HK-2 (cell line): ENCODE measurements at regions not wholly inside any gene's neighbourhood (a gene's known extent, or its start where the extent isn't known, plus 50 kb on each side); places are given as distances from the start of the nearest gene placed in this dataset.
"Not testable (repeated sequence)": the region's sequence is repeated elsewhere in the genome, so short reads cannot be mapped to it uniquely, and the experiment has no call there.

Experiments
- DNase-seq: peaks from one replicate; pipeline ENCODE4 v3.0.0-alpha.2; 2018; ENCODE audit not compliant: unreplicated experiment

DNA sequence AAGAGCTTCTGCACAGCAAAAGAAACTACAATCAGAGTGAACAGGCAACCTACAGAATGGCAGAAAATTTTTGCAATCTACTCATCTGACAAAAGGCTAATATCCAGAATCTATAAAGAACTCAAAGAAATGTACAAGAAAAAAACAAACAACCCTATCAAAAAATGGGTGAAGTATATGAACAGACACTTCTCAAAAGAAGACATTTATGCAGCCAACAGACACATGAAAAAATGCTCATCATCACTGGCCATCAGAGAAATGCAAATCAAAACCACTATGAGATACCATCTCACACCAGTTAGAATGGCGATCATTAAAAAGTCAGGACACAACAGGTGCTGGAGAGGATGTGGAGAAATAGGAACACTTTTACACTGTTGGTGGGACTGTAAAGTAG is 124.9 kb upstream of the NR2F2 start:
- not testable (repeated sequence) for DNase-seq

DNA sequence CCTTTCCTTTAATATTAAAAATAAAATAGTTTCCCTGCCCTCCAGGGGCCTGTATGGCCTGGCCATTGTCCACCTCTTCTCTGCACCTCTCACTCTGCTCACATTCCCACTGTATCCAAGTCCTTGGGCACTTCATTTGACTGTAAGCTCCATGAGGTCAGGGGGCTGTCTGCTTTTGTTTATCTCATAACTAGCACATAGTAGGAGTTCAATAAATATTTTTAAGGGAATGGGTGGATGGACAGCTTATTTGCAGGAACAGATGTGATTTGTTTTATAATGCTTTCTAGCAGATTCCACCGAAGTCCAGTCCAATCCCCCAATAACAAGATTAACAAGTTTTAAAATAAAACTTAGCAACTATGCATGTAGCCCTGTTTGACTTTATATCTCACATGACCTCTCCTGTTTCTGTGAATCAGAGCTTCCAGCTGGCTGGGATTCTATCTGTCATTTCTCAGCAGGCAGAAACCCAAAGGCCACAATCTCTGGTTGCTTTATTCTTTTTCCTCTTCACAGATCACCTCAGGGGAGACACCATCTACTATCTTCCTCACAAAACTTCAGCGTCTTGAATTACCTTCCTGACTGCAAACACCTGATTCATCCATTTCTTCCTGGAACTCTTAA is 123.0 kb upstream of the NR2F2 start:
- no peak for DNase-seq

DNA sequence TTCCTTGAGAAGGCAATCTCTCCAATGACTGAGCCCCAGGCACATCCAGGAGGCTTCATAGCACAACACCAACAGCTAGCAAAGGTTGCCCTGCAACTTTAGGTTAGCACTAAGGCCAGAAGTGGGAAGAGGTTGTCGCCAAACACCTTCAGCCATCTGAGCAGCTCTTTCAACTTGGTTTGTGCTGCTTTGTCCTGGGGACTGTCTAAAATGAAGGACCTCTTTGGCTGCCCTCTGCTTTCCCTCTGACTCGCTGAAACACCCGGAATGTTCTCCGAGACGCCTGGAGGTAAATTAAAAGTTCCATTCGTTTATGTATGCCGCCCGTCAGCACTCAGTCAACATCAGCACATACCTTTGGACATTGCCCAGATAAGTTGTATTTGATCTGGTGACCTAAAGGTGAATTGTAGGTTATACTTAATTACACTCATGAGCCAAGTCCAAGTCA is 121.2 kb upstream of the NR2F2 start:
- DNase-seq: no peak

DNA sequence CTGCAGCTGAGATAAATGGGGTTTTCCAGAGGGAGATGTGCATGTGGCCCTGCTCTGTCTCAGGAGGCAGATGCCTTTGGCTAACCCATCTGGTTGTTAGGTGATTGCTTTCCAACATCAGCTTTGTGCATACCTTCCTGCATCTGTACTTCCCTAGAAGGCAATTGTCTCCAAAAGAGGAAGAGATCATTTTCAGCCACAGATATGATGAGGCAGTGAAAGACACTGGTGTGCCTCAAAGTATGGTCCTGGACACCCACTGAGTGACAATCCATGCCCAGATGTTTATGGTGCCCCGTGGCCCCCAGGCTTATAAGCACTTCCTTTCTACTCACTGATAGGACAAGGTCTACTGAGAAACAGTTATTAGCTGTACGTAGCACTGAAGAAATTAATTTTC is 117.5 kb upstream of the NR2F2 start:
- DNase-seq: no peak

DNA sequence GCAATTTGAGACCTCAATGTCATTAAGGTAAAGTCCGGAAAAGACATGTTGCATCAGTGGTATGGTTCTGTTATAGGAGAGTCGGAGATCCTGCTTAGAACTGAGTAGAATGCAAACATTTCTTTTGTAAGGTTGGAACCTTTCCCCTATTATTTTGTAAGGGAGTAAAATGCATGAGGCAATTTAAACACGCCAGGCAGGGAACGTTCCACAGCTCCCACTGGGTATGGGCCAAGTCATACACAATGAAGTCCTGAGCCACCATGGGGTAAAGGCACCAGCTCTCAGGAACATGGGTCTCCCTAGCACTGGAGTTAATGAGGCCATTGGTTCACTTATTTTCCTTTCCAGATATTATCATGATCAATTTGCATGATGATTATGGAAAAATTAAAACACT is 116.6 kb upstream of the NR2F2 start:
- DNase-seq: no peak

DNA sequence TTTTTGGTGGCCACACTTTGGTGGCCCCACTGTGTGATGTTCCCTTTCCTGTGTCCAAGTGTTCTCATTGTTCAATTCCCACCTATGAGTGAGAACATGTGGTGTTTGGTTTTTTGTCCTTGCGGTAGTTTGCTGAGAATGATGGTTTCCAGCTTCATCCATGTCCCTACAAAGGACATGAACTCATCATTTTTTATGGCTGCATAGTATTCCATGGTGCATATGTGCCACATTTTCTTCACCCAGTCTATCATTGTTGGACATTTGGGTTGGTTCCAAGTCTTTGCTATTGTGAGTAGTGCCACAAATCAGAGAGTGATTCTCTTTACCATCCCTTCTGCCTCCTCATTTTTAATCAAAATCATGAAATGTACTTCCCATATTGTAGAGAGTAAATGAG is 114.0 kb upstream of the NR2F2 start:
- not testable (repeated sequence) for DNase-seq

DNA sequence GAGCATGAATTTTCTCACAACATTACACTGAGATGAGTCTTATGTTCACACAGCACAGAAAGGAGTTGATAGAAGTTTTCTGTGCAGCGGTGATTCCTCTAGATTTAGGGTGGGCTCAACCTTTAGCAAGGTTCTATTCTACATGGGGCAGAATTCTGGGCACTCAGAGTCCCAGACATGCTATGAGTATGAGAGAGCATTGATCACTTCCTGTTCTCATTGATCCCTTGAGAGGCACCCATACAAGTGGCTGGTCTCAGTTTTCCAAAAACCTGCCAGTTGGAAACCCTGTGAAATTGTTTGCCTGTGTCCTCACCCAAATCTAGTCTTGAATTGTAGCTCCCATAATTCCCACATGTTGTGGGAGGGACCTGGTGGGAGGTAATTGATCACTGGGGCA is 112.5 kb upstream of the NR2F2 start:
- no peak for DNase-seq

DNA sequence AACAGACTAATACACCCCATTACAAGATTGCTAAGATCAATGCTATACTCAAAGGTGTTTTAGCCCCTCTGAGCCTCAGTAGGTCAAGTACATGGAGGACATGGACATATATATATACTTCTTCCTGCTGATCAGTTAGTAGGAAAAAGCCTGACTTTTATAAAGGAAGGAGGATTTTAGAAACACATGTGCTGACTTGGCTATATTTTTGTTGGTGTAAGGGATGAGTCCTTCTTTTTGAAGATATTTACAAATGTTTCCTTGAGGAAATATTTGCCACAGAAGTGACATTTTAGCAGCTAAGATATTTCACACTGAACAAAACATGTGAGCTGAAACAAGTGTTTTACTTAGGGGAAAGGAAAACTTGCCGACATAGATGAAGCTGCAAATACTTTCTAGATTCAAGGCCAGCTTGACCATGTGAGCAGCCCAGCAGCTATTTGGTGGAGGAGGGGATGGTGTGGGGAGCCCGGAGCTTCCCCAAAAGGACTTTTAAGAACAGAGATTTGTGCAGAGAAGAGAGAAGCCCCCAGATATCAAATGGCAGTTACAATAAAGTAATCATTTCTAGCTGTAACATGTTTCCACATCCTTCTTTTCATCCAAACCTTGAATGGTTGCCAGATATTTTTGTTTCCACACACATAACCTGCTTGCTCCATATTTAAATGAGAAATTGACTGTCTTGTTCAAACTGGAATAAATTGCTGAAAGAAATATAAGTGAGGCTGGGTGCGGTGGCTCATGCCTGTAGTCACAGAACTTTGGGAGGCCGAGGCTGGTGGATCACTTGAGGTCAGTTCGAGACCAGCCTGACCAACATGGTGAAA is 111.7 kb upstream of the NR2F2 start:
- DNase-seq: no peak

DNA sequence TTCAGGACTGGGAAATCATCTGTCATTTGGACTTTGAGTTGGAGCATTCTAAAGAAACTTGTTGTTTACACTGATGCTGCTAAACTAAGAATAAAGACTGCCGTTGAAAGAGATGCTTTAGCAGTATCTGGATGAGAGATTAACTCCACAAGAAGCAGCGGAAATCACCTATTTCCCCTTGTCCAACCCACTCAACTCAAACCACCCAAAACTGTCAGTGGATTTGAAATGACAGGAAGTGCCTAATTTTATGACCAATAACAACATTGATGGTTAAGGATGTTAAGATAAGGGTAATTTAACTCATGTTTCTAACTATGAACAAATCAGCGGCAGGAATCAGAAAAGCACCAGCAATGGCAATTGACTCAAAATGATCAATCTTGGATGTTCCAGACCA is 110.8 kb upstream of the NR2F2 start:
- DNase-seq: no peak

DNA sequence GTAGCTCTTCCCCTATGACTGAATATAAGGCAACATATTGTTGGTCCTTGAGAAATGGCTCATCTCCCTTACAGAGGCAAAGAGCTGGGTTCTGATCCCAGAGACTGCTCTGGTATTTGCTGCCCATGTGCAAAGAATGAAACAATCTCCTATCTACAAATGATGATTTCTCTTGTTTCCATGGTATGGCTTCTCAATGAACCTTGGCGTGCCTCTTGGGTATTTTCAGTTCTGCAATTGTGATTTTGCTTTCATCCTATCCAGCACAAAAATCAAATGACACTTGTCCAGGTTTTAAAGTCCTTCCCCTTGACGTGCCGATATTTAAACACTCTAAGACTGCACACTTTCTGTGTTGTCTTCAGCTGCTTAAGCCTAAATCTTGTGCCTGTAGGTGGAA is 109.8 kb upstream of the NR2F2 start:
- no peak for DNase-seq

DNA sequence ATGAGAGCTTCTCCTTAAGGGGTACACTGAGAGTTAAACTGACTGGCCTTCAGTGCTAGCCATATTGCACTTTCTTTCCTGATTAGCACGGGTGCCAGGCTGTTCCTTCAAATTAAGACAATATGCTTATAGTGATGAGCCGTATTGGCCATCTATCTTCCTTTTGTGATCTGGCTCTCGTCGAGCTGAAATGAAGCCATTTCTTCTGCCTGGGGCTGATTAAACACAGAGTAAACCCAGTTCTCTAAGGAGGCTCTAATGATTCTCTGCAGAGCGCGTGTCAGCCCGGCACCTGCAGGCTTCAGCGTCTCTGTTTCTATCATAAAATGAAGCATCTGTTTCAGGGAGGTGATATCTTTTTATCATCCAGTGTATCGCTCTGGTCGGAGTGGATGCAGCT is 107.5 kb upstream of the NR2F2 start:
- no peak for DNase-seq

DNA sequence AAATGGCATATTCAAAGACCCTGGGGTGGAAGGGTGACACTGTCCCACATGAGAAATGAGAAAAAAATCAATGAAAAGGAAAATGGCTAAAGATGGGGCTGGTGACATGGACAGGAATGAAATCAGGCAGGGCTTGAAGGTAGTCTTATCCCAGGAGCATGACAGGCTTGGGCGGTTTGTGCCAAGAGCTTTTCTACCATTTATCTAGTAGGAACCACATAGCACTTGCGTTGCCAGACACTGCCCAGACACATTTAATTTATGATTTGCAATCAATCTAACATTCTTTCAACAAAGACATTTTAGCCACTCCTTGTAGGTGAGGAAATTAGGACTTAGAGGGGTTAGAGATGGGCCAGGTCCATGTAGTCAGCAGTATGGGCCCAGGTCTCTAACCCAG is 106.6 kb upstream of the NR2F2 start:
- DNase-seq: no peak

DNA sequence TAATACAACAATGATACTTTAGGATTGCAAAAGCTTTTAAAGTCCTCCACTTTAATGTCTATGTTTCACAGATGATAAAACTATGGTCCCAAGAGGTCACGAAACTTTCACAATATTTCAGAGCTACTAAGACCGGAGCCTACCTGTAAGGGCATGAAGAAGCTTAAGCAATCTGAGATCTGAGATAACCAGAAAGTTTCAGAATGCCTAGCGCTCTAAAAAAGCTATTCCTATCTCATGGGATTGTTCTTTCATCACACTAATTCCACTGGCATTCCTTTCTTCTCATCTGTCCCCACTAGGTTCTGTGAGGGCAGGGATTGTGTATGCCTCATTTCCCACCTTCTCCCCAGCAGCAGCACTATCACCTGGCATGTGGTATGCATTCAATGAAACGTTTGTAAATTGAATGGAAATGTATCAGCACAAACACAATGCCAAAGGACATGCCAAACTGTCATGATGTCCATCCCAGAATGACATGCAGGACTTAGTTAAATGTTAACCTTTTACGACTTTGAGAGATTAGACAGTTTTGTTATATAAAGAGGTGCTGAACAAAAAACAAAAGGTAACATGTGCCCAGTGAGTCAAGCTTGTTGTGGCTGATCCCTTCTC is 104.7 kb upstream of the NR2F2 start:
- no peak for DNase-seq

DNA sequence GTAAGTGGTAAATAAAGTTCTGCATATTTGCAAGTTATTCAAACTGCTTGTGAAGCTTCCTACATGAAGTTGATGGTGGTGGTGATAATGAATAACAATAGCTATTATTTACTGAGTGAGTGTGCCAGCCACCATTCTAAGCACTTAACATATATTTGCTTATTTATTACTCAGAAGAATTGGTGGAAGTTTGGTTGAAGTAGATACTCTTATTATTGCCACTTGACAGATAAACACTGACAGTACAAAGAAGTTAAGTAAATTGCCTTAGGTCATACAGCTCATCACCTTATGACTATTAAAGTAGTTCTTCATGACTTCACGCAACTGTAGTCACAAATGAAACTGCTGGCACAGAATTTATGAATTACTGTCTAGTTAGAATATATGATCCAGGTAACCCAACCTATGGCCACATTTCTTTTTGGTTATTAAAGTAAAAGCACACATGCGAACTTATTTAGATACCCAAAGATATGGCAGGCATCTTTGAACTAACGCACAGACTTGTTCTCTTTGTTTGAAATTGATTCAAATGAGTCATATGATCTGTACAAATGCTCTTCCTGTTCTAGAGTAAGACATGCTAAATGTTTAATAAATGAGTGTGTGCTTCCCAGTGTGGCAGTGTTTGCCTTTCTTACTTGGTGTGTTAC is 99.8 kb upstream of the NR2F2 start:
- no peak for DNase-seq

DNA sequence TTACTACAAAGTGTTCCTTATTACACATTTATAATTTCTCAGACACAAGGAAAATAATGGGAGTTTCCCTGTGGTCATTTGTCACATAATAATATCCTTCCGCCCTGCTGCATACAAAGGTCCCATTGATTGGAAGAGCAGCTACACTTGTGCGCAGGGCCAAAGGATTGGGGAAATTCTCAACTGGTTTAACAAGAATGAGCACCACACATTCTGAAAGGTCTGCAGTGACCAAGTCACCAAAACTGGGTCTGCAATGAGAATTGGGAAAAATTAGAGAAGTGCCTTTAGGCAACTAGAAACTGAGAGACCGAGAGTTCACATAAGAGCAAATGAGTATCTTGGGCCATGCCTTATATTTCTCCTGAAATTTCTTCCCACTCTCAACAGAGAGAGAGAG is 98.2 kb upstream of the NR2F2 start:
- DNase-seq: no peak

DNA sequence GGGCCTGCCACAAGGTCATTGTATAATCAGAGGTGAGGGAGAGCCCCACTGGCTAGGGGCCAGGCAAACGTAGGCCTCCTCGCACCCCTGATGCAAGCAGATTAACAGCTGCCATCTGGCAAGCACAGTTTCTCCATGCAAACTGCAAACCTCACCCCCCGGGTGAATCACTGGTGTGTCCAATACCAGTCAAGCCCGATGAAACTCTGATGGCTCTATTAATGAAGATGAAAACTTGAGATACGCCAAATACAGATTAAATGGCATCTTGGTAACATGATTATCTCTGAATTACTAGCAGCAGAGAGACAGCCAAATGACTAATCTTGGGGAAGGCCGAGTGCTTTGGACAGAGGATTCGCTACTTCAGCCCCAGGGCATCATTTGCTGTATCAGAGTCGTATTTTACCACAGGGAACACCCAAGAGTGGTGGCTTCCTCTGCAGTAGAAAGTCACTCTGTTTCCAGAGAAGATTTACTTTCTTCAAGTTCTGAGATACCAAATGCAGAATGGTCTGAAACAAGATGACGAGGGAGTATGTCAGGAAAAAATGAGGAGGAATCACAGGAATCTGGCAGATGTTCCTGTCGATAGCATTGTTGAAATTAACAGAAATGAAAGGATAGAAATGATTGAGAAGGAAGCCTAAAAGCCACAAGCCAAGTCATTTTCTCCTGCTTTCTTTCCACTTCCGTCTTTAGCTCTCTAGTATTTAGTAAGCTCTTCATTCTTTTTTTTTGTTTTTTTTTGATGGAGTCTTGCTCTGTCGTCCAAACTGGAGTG is 96.2 kb upstream of the NR2F2 start:
- DNase-seq: no peak

DNA sequence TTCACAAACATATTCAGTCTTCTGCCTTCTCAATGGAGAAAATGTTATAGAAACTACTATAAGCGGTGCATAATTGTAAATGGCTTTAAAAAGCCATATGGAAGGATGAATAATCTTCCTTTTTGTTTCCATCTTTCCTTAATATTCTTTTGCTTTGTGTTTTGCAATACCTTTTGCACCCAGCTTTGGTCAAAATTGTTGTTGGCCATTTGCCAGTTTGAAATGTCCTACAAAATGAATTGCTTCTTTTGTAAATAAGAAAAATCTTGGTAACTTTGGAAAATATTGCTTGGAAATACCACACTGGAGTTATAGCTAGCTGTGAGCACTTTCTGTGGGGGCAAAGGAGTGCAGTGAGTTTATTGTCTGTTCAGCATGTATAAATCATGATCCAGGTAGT is 93.5 kb upstream of the NR2F2 start:
- no peak for DNase-seq

DNA sequence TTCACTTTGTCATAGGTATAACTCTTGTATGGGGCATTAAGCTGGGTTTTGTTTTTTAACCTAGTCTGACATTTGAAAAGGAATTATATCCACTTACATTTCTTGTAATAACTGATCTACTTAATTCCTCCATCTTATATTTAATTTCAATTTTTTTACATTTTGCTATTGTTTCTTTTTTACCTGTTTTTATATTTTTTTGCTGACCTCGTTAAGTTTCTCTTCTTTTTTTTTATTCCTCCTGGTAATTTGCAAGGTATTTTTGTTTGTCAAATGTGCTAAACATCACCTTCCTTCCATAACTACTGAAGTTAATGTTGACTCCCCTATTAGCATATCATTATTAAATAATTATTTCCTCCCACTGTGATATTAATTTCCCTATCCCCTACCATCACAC is 87.7 kb upstream of the NR2F2 start:
- DNase-seq: no peak

DNA sequence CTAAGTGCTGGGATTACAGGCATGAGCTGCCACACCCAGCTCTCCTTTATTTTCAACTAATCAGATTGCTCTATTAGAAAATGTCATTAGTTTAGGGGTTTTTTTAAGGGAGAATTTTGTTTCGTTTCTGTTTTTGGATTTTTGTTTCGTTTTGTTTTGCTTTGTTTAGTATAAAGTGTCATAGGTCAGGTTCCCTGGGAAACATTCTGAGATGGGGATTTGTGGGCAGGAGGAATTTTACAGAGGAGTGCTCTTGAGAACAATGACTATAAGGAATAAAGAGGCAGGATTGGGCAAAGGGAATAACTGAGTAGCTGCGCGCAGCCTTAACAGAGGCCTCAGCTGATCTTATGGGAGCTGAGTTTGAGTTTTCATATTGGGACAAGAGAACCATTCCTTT is 86.8 kb upstream of the NR2F2 start:
- DNase-seq: no peak

DNA sequence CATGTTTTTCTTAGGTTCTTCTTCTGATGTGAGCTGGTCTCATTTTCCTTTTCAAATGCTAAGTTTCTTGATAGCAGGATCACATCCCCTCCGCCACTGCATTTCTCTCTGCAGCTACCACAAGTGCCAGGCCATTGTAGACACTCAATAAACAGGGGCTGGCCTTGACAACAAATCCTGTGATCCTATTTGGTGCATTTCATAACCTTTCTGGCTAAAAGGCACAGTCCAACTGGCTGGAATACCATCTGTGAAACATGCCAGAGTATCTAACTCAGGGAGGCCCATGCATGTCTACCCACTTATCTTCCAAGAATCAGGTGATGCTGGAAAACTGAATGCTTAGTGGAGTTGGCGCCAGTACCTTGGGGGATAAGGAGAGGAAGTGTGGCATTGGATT is 85.2 kb upstream of the NR2F2 start:
- no peak for DNase-seq

DNA sequence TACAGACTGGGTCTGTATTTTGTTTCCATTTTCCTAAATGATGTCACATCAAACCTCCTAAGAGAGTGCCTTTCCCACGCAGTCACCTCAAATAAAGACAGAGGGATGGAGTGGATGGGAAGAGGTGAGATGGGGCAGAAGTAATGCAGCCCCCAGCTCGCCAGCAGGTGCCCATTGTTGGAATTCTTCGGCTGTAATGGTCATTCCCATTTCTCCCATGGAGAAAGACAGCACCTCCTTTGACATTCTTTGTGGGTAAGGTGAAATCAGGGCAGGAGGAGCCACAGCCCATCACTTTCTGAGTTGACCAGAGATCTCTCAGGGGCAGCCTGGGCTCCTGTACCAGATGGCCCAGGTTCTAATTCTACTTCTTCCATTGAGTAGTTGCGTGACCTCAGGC is 84.4 kb upstream of the NR2F2 start:
- no peak for DNase-seq
